Hepatocyte (in vitro differentiated cells): ENCODE measurements at regions not wholly inside any gene's neighbourhood (a gene's known extent, or its start where the extent isn't known, plus 50 kb on each side); places are given as distances from the start of the nearest gene placed in this dataset.

Experiments used
- DNase-seq: peaks from one replicate; pipeline ENCODE4 v3.0.0-alpha.2; 2016; ENCODE audit warnings: low spot score
- H2AFZ ChIP-seq: fragments of 200-600 bp; sonication (generic); 2 replicates; pipeline ENCODE4 v1.6.0; 2016; ENCODE audit warnings: antibody characterized with exemption, mild to moderate bottlenecking
- H3K27ac ChIP-seq: fragments of 200-600 bp; sonication (generic); 2 replicates; pipeline ENCODE4 v1.5.1; 2016; ENCODE audit warnings: mild to moderate bottlenecking
- H3K27me3 ChIP-seq: fragments of 200-600 bp; sonication (generic); 2 replicates; pipeline ENCODE4 v1.6.1; 2016
- H3K36me3 ChIP-seq: fragments of 200-600 bp; sonication (generic); replicated peaks from 2 replicates; pipeline ENCODE4 v1.5.1; 2016; ENCODE audit warnings: low read depth; ENCODE audit not compliant: insufficient read depth
- H3K4me1 ChIP-seq: fragments of 200-600 bp; sonication (generic); 2 replicates; pipeline ENCODE4 v1.5.1; 2016; ENCODE audit warnings: mild to moderate bottlenecking, moderate library complexity; ENCODE audit not compliant: insufficient read depth
- H3K4me2 ChIP-seq: fragments of 200-600 bp; sonication (generic); 2 replicates; pipeline ENCODE4 v1.6.0; 2016
- H3K4me3 ChIP-seq: fragments of 200-600 bp; sonication (generic); 2 replicates; pipeline ENCODE4 v1.5.1; 2016; ENCODE audit warnings: mild to moderate bottlenecking
- H3K79me2 ChIP-seq: fragments of 200-600 bp; sonication (generic); 2 replicates; pipeline ENCODE4 v1.6.0; 2017; ENCODE audit warnings: mild to moderate bottlenecking
- H3K9me2 ChIP-seq: fragments of 200-600 bp; sonication (generic); replicated peaks from 2 replicates; pipeline ENCODE4 v1.6.0; 2017; ENCODE audit warnings: mild to moderate bottlenecking; ENCODE audit not compliant: insufficient read depth
- H3K9me3 ChIP-seq: fragments of 200-600 bp; sonication (generic); 2 replicates; pipeline ENCODE4 v1.5.1; 2016; ENCODE audit warnings: low read depth, mild to moderate bottlenecking
- H4K20me1 ChIP-seq: fragments of 200-600 bp; sonication (generic); 2 replicates; pipeline ENCODE4 v1.6.0; 2016; ENCODE audit warnings: mild to moderate bottlenecking; ENCODE audit not compliant: insufficient read depth, poor library complexity, severe bottlenecking
- CTCF ChIP-seq: fragments of 200-600 bp; sonication (generic); IDR thresholded peaks from 2 replicates; pipeline ENCODE4 v1.5.1; 2016; ENCODE audit warnings: antibody characterized with exemption, mild to moderate bottlenecking; ENCODE audit not compliant: poor library complexity
- EZH2 ChIP-seq: fragments of 200-600 bp; sonication (generic); IDR thresholded peaks from 2 replicates; pipeline ENCODE4 v1.6.1; 2016; ENCODE audit warnings: antibody characterized with exemption, mild to moderate bottlenecking, borderline replicate concordance
- EZH2phosphoT487 ChIP-seq: fragments of 200-600 bp; sonication (generic); IDR thresholded peaks from one replicate; pipeline ENCODE4 v1.6.1; 2018; ENCODE audit warnings: antibody characterized with exemption, mild to moderate bottlenecking, low read depth, moderate library complexity; ENCODE audit not compliant: unreplicated experiment, severe bottlenecking
- WGBS: methylation state at CpG from one replicate; pipeline ENCODE4 v1.1.6; 2016; ENCODE audit warnings: low lambda C conversion rate; ENCODE audit errors: missing lambda C conversion rate; 5-methylcytosine and 5-hydroxymethylcytosine counted together

- Histone ChIP-seq H3K27ac (no peak overlapping the region), H3K36me3 (no peaks in the 10 kb centered on the region), H4K20me1 (no peaks in the 10 kb centered on the region), H2AFZ (no peak overlapping the region), H3K4me1 (peaks cover 6% of the 10 kb centered on the region), H3K27me3 (no peaks in the 10 kb centered on the region), H3K9me2 (no peaks in the 10 kb centered on the region), H3K79me2 (no peaks in the 10 kb centered on the region), H3K4me2 (no peak overlapping the region), H3K9me3 (no peaks in the 10 kb centered on the region), H3K4me3 (no peak overlapping the region)
- TF ChIP-seq CTCF: no peak
- TF ChIP-seq EZH2: no peak
- no peak for TF ChIP-seq EZH2phosphoT487
- no peak for DNase-seq
- WGBS: 94% methylated on average over 6 of the region's 6 CpGs
Observed at GRCh38 chr6:45717715-45718114, 297.9 kb downstream of the CLIC5 start.

DNA sequence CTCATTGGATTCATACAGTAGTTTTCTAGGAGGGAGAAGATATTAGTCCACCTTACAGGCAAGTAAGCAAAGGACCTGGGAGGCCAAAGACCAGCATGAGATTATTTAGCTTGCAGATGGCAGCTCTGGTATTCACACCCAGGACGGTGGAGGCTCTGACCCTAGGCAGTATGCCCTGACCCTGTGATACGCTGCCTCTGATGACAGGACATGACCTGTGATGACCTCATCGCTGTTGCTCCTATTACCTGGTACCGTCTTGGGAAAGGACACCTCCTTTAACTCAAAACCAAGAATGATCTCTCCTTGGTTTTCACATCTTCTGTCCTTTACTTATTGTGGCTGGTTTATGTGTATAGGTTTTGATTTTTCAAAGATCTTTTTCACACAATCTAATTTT, 298.6 kb downstream of the CLIC5 start:
- H3K9me3 ChIP-seq: no peaks in the 10 kb centered on the region
- no peaks in the 10 kb centered on the region for H4K20me1 ChIP-seq
- H3K4me3 ChIP-seq: no peak overlapping the region
- 88% methylated on average over 4 of the region's 4 CpGs for WGBS
- H3K36me3 ChIP-seq: no peaks in the 10 kb centered on the region
- TF ChIP-seq EZH2: no peak
- no peak for TF ChIP-seq CTCF
- no peak for TF ChIP-seq EZH2phosphoT487
- no peak for DNase-seq
- no peaks in the 10 kb centered on the region for H3K9me2 ChIP-seq
- no peak overlapping the region for H2AFZ ChIP-seq
- peaks cover 6% of the 10 kb centered on the region for H3K4me1 ChIP-seq
- no peaks in the 10 kb centered on the region for H3K27me3 ChIP-seq
- no peak overlapping the region for H3K4me2 ChIP-seq
- no peaks in the 10 kb centered on the region for H3K79me2 ChIP-seq
- no peak overlapping the region for H3K27ac ChIP-seq

DNA sequence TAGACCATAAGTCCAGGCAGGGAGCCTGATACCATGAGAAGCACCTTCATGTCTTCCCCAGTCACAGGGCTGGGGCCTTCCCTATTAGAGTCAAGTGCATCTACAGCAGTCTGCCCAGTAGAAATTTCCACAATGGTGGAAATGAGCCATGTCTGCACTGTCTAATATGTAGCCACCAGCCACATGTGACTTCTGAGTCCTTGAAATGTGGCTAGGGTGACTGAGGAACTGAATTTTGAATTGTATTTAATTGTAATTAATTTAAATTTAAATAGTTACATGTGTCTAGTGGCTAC, 300.2 kb downstream of the CLIC5 start:
- no peak overlapping the region for H3K4me3 ChIP-seq
- H3K79me2 ChIP-seq: no peaks in the 10 kb centered on the region
- H3K27me3 ChIP-seq: no peaks in the 10 kb centered on the region
- TF ChIP-seq EZH2phosphoT487: no peak
- TF ChIP-seq EZH2: no peak
- no peak for TF ChIP-seq CTCF
- no peaks in the 10 kb centered on the region for H4K20me1 ChIP-seq
- no peaks in the 10 kb centered on the region for H3K9me3 ChIP-seq
- H2AFZ ChIP-seq: no peak overlapping the region
- no peaks in the 10 kb centered on the region for H3K36me3 ChIP-seq
- H3K4me1 ChIP-seq: peaks cover 6% of the 10 kb centered on the region
- no peak for DNase-seq
- H3K4me2 ChIP-seq: no peak overlapping the region
- H3K27ac ChIP-seq: no peak overlapping the region
- no peaks in the 10 kb centered on the region for H3K9me2 ChIP-seq
